Endothelial cell of umbilical vein (primary cell): ENCODE measurements at regions not wholly inside any gene's neighbourhood (a gene's known extent, or its start where the extent isn't known, plus 50 kb on each side); places are given as distances from the start of the nearest gene placed in this dataset.

Experiments used
- BruUV-seq: library from RNA; stranded (reverse); fragments of 400-500 nt; replicated peaks from 2 replicates; lab custom pipeline; 2021; lab: Mats Ljungman, UMichigan
- CTCF ChIA-PET: fragments of 300-600, 350-600 bp; sonication (Branson Sonifier 250); formaldehyde crosslinking; loops from one replicate; lab custom pipeline; 2021; ENCODE audit warnings: antibody characterized with exemption, inconsistent platforms; lab: Charles Lee
- POLR2A ChIA-PET: fragments of 300-600, 350-600 bp; sonication (Branson Sonifier 250); formaldehyde crosslinking; loops from one replicate; lab custom pipeline; 2021; ENCODE audit warnings: antibody characterized with exemption, inconsistent platforms; lab: Charles Lee
- DNase-seq: peaks from one replicate; pipeline ENCODE4 v3.0.0-alpha.2; 2011; ENCODE audit warnings: low read depth, low spot score
- FAIRE-seq: peaks from 2 replicates; lab custom pipeline; 2011; peaks lifted over from hg19 to GRCh38; lab: Jason Lieb, UNC
- H2AFZ ChIP-seq: 2 replicates; pipeline ENCODE4 v1.6.0; 2012; ENCODE audit warnings: low read depth, low read length, control low read depth, inconsistent platforms
- H3K27ac ChIP-seq: 2 replicates; pipeline ENCODE4 v1.5.1; 2011; ENCODE audit warnings: low read depth, mild to moderate bottlenecking, control low read depth, low read length, moderate library complexity; ENCODE audit not compliant: insufficient read depth
- H3K27me3 ChIP-seq, 2 experiments: 2 replicates each; pipeline versions ENCODE4 v1.6.0 to v1.6.1; 2011; ENCODE audit warnings: low read length in 2 of 2, mixed read lengths in 1 of 2; ENCODE audit not compliant: control insufficient read depth in 2 of 2, insufficient read depth in 2 of 2
- H3K36me3 ChIP-seq, 2 experiments: 2 replicates in 1 of 2; 3 replicates in 1 of 2; pipeline ENCODE4 v1.5.1; 2011; ENCODE audit warnings: low read length in 2 of 2, mild to moderate bottlenecking in 1 of 2, moderate library complexity in 1 of 2; ENCODE audit not compliant: control insufficient read depth in 2 of 2, insufficient read depth in 2 of 2; ENCODE audit errors: extremely low read depth in 1 of 2
- H3K4me1 ChIP-seq: 3 replicates; pipeline ENCODE4 v1.5.1; 2011; ENCODE audit warnings: mild to moderate bottlenecking, low read length; ENCODE audit not compliant: control insufficient read depth, insufficient read depth; ENCODE audit errors: extremely low read depth
- H3K4me2 ChIP-seq: 2 replicates; pipeline ENCODE4 v1.6.1; 2011; ENCODE audit warnings: low read length, control low read depth, mixed read lengths; ENCODE audit not compliant: insufficient read depth
- H3K4me3 ChIP-seq, 3 experiments: fragments of 200-600 bp in 1 of 3; sonication (generic), shearing (Covaris generic) in 1 of 3; replicated peaks in 1 of 3; 2 replicates each; pipeline ENCODE4 v1.5.1; 2011 to 2016; ENCODE audit warnings: control low read depth in 3 of 3, low read length in 3 of 3, mild to moderate bottlenecking in 2 of 3, inconsistent platforms in 1 of 3, low read depth in 1 of 3, moderate library complexity in 1 of 3; ENCODE audit not compliant: insufficient read depth in 1 of 3
- H3K79me2 ChIP-seq: 2 replicates; pipeline ENCODE4 v1.6.0; 2012; ENCODE audit warnings: low read length, inconsistent platforms; ENCODE audit not compliant: control insufficient read depth, insufficient read depth
- H3K9ac ChIP-seq: replicated peaks from 2 replicates; pipeline ENCODE3; 2011; ENCODE audit warnings: low read length, control low read depth; ENCODE audit not compliant: insufficient read depth; ENCODE audit errors: extremely low read depth
- H3K9me1 ChIP-seq: replicated peaks from 3 replicates; pipeline ENCODE4 v1.6.0; 2011; ENCODE audit warnings: mild to moderate bottlenecking, low read length; ENCODE audit not compliant: control insufficient read depth, insufficient read depth; ENCODE audit errors: extremely low read depth
- H3K9me3 ChIP-seq: replicated peaks from 2 replicates; pipeline ENCODE4 v1.5.1; 2012; ENCODE audit warnings: low read length, inconsistent platforms; ENCODE audit not compliant: control insufficient read depth, insufficient read depth
- H4K20me1 ChIP-seq: replicated peaks from 2 replicates; pipeline ENCODE3; 2011; ENCODE audit warnings: mild to moderate bottlenecking, low read length; ENCODE audit not compliant: control insufficient read depth, insufficient read depth; ENCODE audit errors: extremely low read depth
- CTCF ChIP-seq, 2 donors: IDR thresholded peaks; 1 replicate in 1 of 2; 2 replicates in 1 of 2; pipeline ENCODE4 v1.5.1; 2011; ENCODE audit warnings: low read length in 2 of 2, mild to moderate bottlenecking in 2 of 2, moderate library complexity in 2 of 2, control low read depth in 1 of 2, inconsistent platforms in 1 of 2, low read depth in 1 of 2; ENCODE audit not compliant: insufficient read depth in 1 of 2; ENCODE audit errors: extremely low read depth in 1 of 2
- FOS ChIP-seq: IDR thresholded peaks from 2 replicates; pipeline ENCODE4 v1.6.1; 2011; ENCODE audit warnings: mild to moderate bottlenecking, low read length, moderate library complexity, borderline replicate concordance; ENCODE audit not compliant: insufficient read depth
- MYC ChIP-seq: IDR thresholded peaks from one replicate; pipeline ENCODE4 v1.6.1; 2011; ENCODE audit warnings: mild to moderate bottlenecking, low read depth, low read length
- POLR2A ChIP-seq: IDR thresholded peaks from 2 replicates; pipeline ENCODE4 v1.6.1; 2012; ENCODE audit warnings: low read depth, mild to moderate bottlenecking, control low read depth, low read length
- dilution Hi-C: fragments of 300-500 bp; cut with MboI; formaldehyde crosslinking; loops from one replicate; pipeline ENCODE4 v1.15.0; 2019; ENCODE audit warnings: low sequenced_read_pairs; ENCODE audit not compliant: extremely low pct_ligation_motif_present
- intact Hi-C: fragments of 100-400 bp; cut with micrococcal nuclease; formaldehyde crosslinking; loops from one replicate; pipeline ENCODE4 v1.10.0; 2022

- no peaks in the 10 kb centered on the region for H4K20me1 ChIP-seq
- ChIA-PET POLR2A (interaction anchor here (0.6 to 1.4 kb wide), 4 partner anchors 99 to 377 kb away, joined by 3 to 7 read pairs (median 4); no protein-coding TSS in a partner anchor), CTCF (interaction anchor here (0.6 to 6.8 kb wide), 64 partner anchors 8 to 650 kb away, joined by 3 to 191 read pairs (median 4); partner anchors contain the start of genes CCDC71L, NAMPT and PIK3CG)
- intact Hi-C loops = loop anchor here (2.0 kb wide), 1 partner anchor 322 kb away; the partner anchor contains the start of gene PIK3CG
- H3K36me3 ChIP-seq = no peaks in the 10 kb centered on the region
- H3K4me3 ChIP-seq = no peak overlapping the region
- peak overlapping the region; percentile 59 for H3K27ac ChIP-seq
- dilution Hi-C loops = no loop called here
- FAIRE-seq (no peak), DNase-seq (no peak)
- peak overlapping the region; percentile 69 for H2AFZ ChIP-seq
- peaks cover 38% of the 10 kb centered on the region for H3K4me1 ChIP-seq
- H3K27me3 ChIP-seq = no peaks in the 10 kb centered on the region
- peak overlapping the region; percentile 2 for H3K4me2 ChIP-seq
- H3K9me1 ChIP-seq = no peaks in the 10 kb centered on the region
- BruUV-seq = no TSS peak
- no peaks in the 10 kb centered on the region for H3K9me3 ChIP-seq
- no peaks in the 10 kb centered on the region for H3K79me2 ChIP-seq
- H3K9ac ChIP-seq = no peak overlapping the region
- TF ChIP-seq MYC (no peak), CTCF (IDR thresholded peaks at IDR 0.05; ENCODE audit: extremely low read depth in 1 of 2, insufficient read depth in 1 of 2, low read depth in 1 of 2, low read length in 2 of 2) (no peak), FOS (no peak), POLR2A (no peak)
Measured at GRCh38 chr7:106543221-106543757, 117.7 kb downstream of the CCDC71L start.
